HepG2 (cell line): ENCODE measurements at regions not wholly inside any gene's neighbourhood (a gene's known extent, or its start where the extent isn't known, plus 50 kb on each side); places are given as distances from the start of the nearest gene placed in this dataset.

Experiments
- ATAC-seq: fragments of 200-7000 bp; cut with Tn5 transposase; 3 replicates; pipeline ENCODE4 v1.9.1; 2020; ENCODE audit warnings: mild to moderate bottlenecking, moderate library complexity
- BruUV-seq: library from RNA; stranded (reverse); fragments of 400-500 nt; replicated peaks from 2 replicates; lab custom pipeline; 2021; lab: Mats Ljungman, UMichigan
- CTCF ChIA-PET: fragments of 300-600 bp; formaldehyde crosslinking; extraction: SDS; loops from one replicate; lab custom pipeline; 2021; ENCODE audit warnings: low total read pairs, inconsistent platforms, low intra/inter-chr PET ratio; lab: Yijun Ruan, JAX
- POLR2A ChIA-PET: fragments of 350-600 bp; sonication (Branson Sonifier 250); formaldehyde crosslinking; loops from one replicate; lab custom pipeline; 2020; ENCODE audit warnings: antibody characterized with exemption, inconsistent platforms; lab: Yijun Ruan, JAX
- DNase-seq: peaks from one replicate; pipeline ENCODE4 v3.0.0-alpha.2; 2015; ENCODE audit warnings: low spot score
- FAIRE-seq: peaks from 3 replicates; lab custom pipeline; 2011; peaks lifted over from hg19 to GRCh38; lab: Jason Lieb, UNC
- H2AFZ ChIP-seq: one replicate; pipeline ENCODE4 v1.6.1; 2011; ENCODE audit warnings: low read length, inconsistent platforms
- H3K27ac ChIP-seq: fragments of 300-600 bp; 3 replicates; pipeline ENCODE4 v1.8.0; 2011; ENCODE audit warnings: mixed run types, mild to moderate bottlenecking, mixed read lengths, low read length, inconsistent platforms; ENCODE audit not compliant: insufficient read depth; ENCODE audit errors: extremely low read length
- H3K27me3 ChIP-seq, 2 experiments: fragments of 200-600 bp in 1 of 2; 2 replicates in 1 of 2; 3 replicates in 1 of 2; pipeline versions ENCODE4 v1.6.0 to v1.8.0; 2011; ENCODE audit warnings: low read length in 2 of 2, mild to moderate bottlenecking in 2 of 2, moderate library complexity in 2 of 2, inconsistent platforms in 1 of 2; ENCODE audit not compliant: insufficient read depth in 2 of 2, control insufficient read depth in 1 of 2
- H3K36me3 ChIP-seq, 2 experiments: fragments of 200-600 bp in 1 of 2; replicated peaks in 1 of 2; 2 replicates in 1 of 2; 3 replicates in 1 of 2; pipeline versions ENCODE4 v1.5.1 to v1.8.0; 2011; ENCODE audit warnings: low read length in 2 of 2, inconsistent platforms in 1 of 2; ENCODE audit not compliant: insufficient read depth in 2 of 2, control insufficient read depth in 1 of 2
- H3K4me1 ChIP-seq: 2 replicates; pipeline ENCODE4 v1.5.1; 2012; ENCODE audit warnings: low read length, inconsistent platforms; ENCODE audit not compliant: insufficient read depth
- H3K4me2 ChIP-seq: 2 replicates; pipeline ENCODE4 v1.6.0; 2011; ENCODE audit warnings: low read depth, low read length, inconsistent platforms
- H3K4me3 ChIP-seq, 3 experiments: fragments of 200-600 bp in 1 of 3; sonication (generic), shearing (Covaris generic) in 1 of 3; replicated peaks in 1 of 3; 2 replicates each; pipeline ENCODE4 v1.5.1; 2011 to 2016; ENCODE audit warnings: low read length in 3 of 3, inconsistent platforms in 2 of 3, low read depth in 2 of 3, mild to moderate bottlenecking in 2 of 3, control low read depth in 1 of 3, mixed read lengths in 1 of 3; ENCODE audit not compliant: insufficient read depth in 1 of 3
- H3K79me2 ChIP-seq: one replicate; pipeline ENCODE4 v1.6.1; 2011; ENCODE audit warnings: low read length, inconsistent platforms; ENCODE audit not compliant: insufficient read depth
- H3K9ac ChIP-seq: 2 replicates; pipeline ENCODE4 v1.6.0; 2011; ENCODE audit warnings: mild to moderate bottlenecking, low read depth, low read length, inconsistent platforms; ENCODE audit not compliant: insufficient read depth
- H3K9me3 ChIP-seq: 2 replicates; pipeline ENCODE4 v1.5.1; 2012; ENCODE audit warnings: mild to moderate bottlenecking, low read length
- H4K20me1 ChIP-seq: 2 replicates; pipeline ENCODE4 v1.6.0; 2011; ENCODE audit warnings: inconsistent platforms, mild to moderate bottlenecking, low read length, moderate library complexity; ENCODE audit not compliant: insufficient read depth
- MEIS1 ChIP-seq: sonication (generic); formaldehyde crosslinking; IDR thresholded peaks from 2 replicates; pipeline ENCODE4 v1.9.0; 2021; ENCODE audit warnings: mild to moderate bottlenecking, missing genetic modification reagents, moderate library complexity, borderline replicate concordance
- NFYC ChIP-seq: IDR thresholded peaks from 2 replicates; pipeline ENCODE4 v1.6.1; 2016; ENCODE audit warnings: missing genetic modification reagents, missing compliant biosample characterization
- PTBP1 ChIP-seq: fragments of 200-400 bp; formaldehyde crosslinking; IDR thresholded peaks from 2 replicates; pipeline ENCODE4 v1.6.1; 2018; ENCODE audit warnings: low read length, low read depth; ENCODE audit not compliant: poor library complexity, severe bottlenecking
- SMAD9 ChIP-seq: sonication (generic); formaldehyde crosslinking; IDR thresholded peaks from 2 replicates; pipeline ENCODE4 v1.5.1; 2020; ENCODE audit warnings: mild to moderate bottlenecking, missing genetic modification reagents
- ZMYM2 ChIP-seq: sonication (generic); formaldehyde crosslinking; IDR thresholded peaks from 2 replicates; pipeline ENCODE4 v1.8.0; 2022; ENCODE audit warnings: mild to moderate bottlenecking, missing genetic modification reagents
- ZNF33A ChIP-seq: sonication (generic); formaldehyde crosslinking; IDR thresholded peaks from 2 replicates; pipeline ENCODE4 v1.5.1; 2020; ENCODE audit warnings: missing genetic modification reagents, mild to moderate bottlenecking, moderate library complexity, borderline replicate concordance
- ZNF556 ChIP-seq: sonication (generic); formaldehyde crosslinking; IDR thresholded peaks from 2 replicates; pipeline ENCODE4 v1.4.0; 2020; ENCODE audit warnings: mild to moderate bottlenecking, missing genetic modification reagents, borderline replicate concordance
- ZNF558 ChIP-seq: sonication (generic); formaldehyde crosslinking; IDR thresholded peaks from 2 replicates; pipeline ENCODE4 v1.9.0; 2022; ENCODE audit warnings: mild to moderate bottlenecking, missing genetic modification reagents, borderline replicate concordance
- ZNF7 ChIP-seq: IDR thresholded peaks from 2 replicates; pipeline ENCODE4 v1.6.1; 2016; ENCODE audit warnings: missing biosample characterization, missing genetic modification reagents
- WGBS: methylation state at CpG from one replicate; pipeline ENCODE4 v1.1.6; 2017; ENCODE audit warnings: low lambda C conversion rate; 5-methylcytosine and 5-hydroxymethylcytosine counted together
- in situ Hi-C: cut with HindIII; loops from 2 replicates; pipeline ENCODE4 v1.10.0; 2017; ENCODE audit warnings: low pct_unique_long_range_greater_than_20kb; ENCODE audit not compliant: extremely low pct_ligation_motif_present
- intact Hi-C: fragments of 100-400 bp; cut with micrococcal nuclease; formaldehyde crosslinking; loops from one replicate; pipeline ENCODE4 v1.10.0; 2022; ENCODE audit not compliant: unreplicated experiment
- TF ChIP-seq, protein P1 (sequence below): sonication (generic); formaldehyde crosslinking; IDR thresholded peaks from 2 replicates; pipeline ENCODE4 v1.4.0; 2020; ENCODE audit warnings: missing genetic modification reagents; ENCODE audit errors: not compliant biosample characterization
- TF ChIP-seq, protein P2 (sequence below): sonication (generic); formaldehyde crosslinking; IDR thresholded peaks from 2 replicates; pipeline ENCODE4 v1.5.1; 2020; ENCODE audit warnings: missing genetic modification reagents, mild to moderate bottlenecking, borderline replicate concordance
- TF ChIP-seq, protein P3 (sequence below): sonication (generic); formaldehyde crosslinking; IDR thresholded peaks from 2 replicates; pipeline ENCODE4 v1.4.0; 2020; ENCODE audit warnings: missing genetic modification reagents, low read depth, mild to moderate bottlenecking, borderline replicate concordance

DNA sequence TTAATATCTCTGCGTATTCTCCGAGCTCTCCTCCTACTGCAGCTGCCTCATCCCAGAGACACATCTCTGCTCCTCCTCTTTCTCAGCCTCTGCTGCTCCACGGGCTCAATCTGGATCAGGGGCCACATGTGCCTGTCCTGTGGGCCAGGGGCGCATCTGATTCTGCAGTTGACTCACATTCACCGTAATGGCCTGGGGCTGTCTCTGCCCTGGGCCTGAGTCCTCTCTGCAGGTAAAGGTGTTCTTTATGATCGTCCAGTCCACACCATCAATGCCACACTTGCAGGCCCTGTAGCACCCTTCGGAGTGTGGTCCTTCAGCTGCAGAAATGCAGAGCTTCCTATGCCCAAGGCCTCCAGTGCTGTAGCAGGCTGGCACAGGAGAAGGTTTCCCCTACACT lies 154.5 kb downstream of the OAT start (continued):
- TF ChIP-seq ZNF556 (CRISPR knock-in tag) (no peak), PTBP1 (no peak)

DNA sequence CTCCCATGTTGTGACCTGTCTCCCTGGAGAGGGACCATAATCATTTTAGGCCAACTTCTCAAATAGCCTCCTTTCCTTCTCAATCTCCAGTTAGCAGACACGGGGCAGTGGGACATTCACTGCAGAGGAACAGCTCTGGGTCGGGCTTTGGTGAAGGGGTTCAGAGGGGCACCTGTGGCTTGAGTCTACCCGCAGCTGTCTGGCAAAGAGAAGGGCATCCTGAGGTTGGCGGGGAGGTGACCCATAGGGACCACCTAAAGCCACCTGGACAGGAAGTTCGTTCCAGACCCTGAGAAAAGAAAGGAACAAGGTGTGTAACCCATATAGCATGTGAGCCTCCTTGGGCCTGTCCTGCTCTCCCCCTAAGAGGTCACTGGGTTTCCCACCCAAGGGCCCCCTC lies 155.0 kb downstream of the OAT start:
- Histone ChIP-seq H3K4me2 (no peak overlapping the region), H3K36me3 (no peaks in the 10 kb centered on the region)
- ChIA-PET CTCF (no interaction called here), POLR2A (no interaction called here)
- in situ Hi-C loops: loop anchor here (5.0 to 25.0 kb wide), 2 partner anchors 124 to 276 kb away; no protein-coding TSS in a partner anchor
- TF ChIP-seq ZNF7 (CRISPR knock-in tag) (no peak), NFYC (no peak), ZMYM2 (no peak), ZNF558 (CRISPR knock-in tag) (no peak), SMAD9 (CRISPR knock-in tag) (no peak), MEIS1 (CRISPR knock-in tag) (no peak), ZNF33A (CRISPR knock-in tag) (no peak)
- TF ChIP-seq, protein P1, sequence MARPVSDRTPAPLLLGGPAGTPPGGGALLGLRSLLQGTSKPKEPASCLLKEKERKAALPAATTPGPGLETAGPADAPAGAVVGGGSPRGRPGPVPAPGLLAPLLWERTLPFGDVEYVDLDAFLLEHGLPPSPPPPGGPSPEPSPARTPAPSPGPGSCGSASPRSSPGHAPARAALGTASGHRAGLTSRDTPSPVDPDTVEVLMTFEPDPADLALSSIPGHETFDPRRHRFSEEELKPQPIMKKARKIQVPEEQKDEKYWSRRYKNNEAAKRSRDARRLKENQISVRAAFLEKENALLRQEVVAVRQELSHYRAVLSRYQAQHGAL (CRISPR knock-in tag): no peak
- TF ChIP-seq, protein P2, sequence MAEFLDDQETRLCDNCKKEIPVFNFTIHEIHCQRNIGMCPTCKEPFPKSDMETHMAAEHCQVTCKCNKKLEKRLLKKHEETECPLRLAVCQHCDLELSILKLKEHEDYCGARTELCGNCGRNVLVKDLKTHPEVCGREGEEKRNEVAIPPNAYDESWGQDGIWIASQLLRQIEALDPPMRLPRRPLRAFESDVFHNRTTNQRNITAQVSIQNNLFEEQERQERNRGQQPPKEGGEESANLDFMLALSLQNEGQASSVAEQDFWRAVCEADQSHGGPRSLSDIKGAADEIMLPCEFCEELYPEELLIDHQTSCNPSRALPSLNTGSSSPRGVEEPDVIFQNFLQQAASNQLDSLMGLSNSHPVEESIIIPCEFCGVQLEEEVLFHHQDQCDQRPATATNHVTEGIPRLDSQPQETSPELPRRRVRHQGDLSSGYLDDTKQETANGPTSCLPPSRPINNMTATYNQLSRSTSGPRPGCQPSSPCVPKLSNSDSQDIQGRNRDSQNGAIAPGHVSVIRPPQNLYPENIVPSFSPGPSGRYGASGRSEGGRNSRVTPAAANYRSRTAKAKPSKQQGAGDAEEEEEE (CRISPR knock-in tag): no peak
- TF ChIP-seq, protein P3, sequence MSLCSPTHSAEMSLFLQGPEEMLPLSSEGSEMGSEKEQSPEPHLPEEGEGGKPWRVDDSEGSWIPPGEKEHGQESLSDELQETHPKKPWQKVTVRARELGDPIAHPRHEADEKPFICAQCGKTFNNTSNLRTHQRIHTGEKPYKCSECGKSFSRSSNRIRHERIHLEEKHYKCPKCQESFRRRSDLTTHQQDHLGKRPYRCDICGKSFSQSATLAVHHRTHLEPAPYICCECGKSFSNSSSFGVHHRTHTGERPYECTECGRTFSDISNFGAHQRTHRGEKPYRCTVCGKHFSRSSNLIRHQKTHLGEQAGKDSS (CRISPR knock-in tag): no peak
- TF ChIP-seq, all 625 proteins: peak for 0
- intact Hi-C loops: no loop called here
- Histone ChIP-seq H3K27ac (no peak overlapping the region), H4K20me1 (no peaks in the 10 kb centered on the region), H3K79me2 (no peaks in the 10 kb centered on the region), H3K4me1 (no peaks in the 10 kb centered on the region), H2AFZ (no peak overlapping the region), H3K9ac (no peak overlapping the region), H3K9me3 (no peaks in the 10 kb centered on the region), H3K4me3 (no peak overlapping the region), H3K27me3 (peaks cover 14 to 69% of the 10 kb centered on the region in 2 experiments)
- no peak for FAIRE-seq
- 20% methylated on average over 5 of the region's 5 CpGs for WGBS
- BruUV-seq: no TSS peak
- DNase-seq: no peak
- no peak for ATAC-seq
